Lower leg skin (tissue), 4 donors: ENCODE measurements at regions not wholly inside any gene's neighbourhood (a gene's known extent, or its start where the extent isn't known, plus 50 kb on each side); places are given as distances from the start of the nearest gene placed in this dataset.

ENCODE experiments used
- DNase-seq, 2 donors: peaks; one replicate each; pipeline ENCODE4 v3.0.0-alpha.2; 2019; ENCODE audit warnings: low spot score in 2 of 2
- H3K4me3 ChIP-seq: fragments of 200-600 bp; sonication (generic); 2 replicates; pipeline ENCODE4 v1.5.1; 2017; ENCODE audit warnings: mild to moderate bottlenecking, low read depth; ENCODE audit not compliant: poor library complexity, severe bottlenecking
- CTCF ChIP-seq, 3 donors: fragments of 450-650 bp; IDR thresholded peaks; one replicate each; pipeline ENCODE4 v1.5.1; 2016; ENCODE audit warnings: antibody characterized with exemption in 3 of 3, mild to moderate bottlenecking in 3 of 3, moderate library complexity in 2 of 3
- POLR2A ChIP-seq, 2 donors: fragments of 450-650 bp; IDR thresholded peaks; one replicate each; pipeline ENCODE4 v1.6.1; 2016 to 2017; ENCODE audit warnings: antibody characterized with exemption in 2 of 2, mild to moderate bottlenecking in 1 of 2, moderate library complexity in 1 of 2
- WGBS, 2 donors: methylation state at CpG; one replicate each; pipeline ENCODE4 v1.1.5; 2018; 5-methylcytosine and 5-hydroxymethylcytosine counted together
- intact Hi-C: fragments of 100-400 bp; cut with DNase I; formaldehyde crosslinking; loops from one replicate; pipeline ENCODE4 v1.15.0; 2023; ENCODE audit warnings: low total_unique reads

- no peak for DNase-seq
- TF ChIP-seq CTCF (IDR thresholded peaks at IDR 0.05) (no peak), POLR2A (IDR thresholded peaks at IDR 0.05) (no peak)
- no peak overlapping the region for H3K4me3 ChIP-seq
- intact Hi-C loops, result no loop called here
- WGBS, 2 donors, result 54 to 57% methylated on average over 4 of the region's 4 CpGs
Observed at GRCh38 chr10:10078446-10078845, 939.2 kb upstream of the CELF2 start.

GRCh38 chr10:10092581-10092980 lies 925.1 kb upstream of the CELF2 start:
- peak; percentile 76 to 94 for DNase-seq
- intact Hi-C loops, result no loop called here
- WGBS, 2 donors, result 17 to 25% methylated on average over 6 of the region's 6 CpGs
- H3K4me3 ChIP-seq, result no peak overlapping the region
- TF ChIP-seq CTCF (IDR thresholded peaks at IDR 0.05) (no peak), POLR2A (IDR thresholded peaks at IDR 0.05) (no peak)

GRCh38 chr10:10093021-10093420 lies 924.7 kb upstream of the CELF2 start:
- DNase-seq, result no peak
- TF ChIP-seq CTCF (IDR thresholded peaks at IDR 0.05) (no peak), POLR2A (IDR thresholded peaks at IDR 0.05) (no peak)
- intact Hi-C loops, result no loop called here
- 51 to 53% methylated on average over 3 of the region's 3 CpGs for WGBS, 2 donors
- no peak overlapping the region for H3K4me3 ChIP-seq

GRCh38 chr10:10094691-10095090 lies 923.0 kb upstream of the CELF2 start:
- DNase-seq, result no peak
- 22 to 29% methylated on average over 5 of the region's 5 CpGs for WGBS, 2 donors
- intact Hi-C loops, result no loop called here
- no peak overlapping the region for H3K4me3 ChIP-seq
- TF ChIP-seq POLR2A (IDR thresholded peaks at IDR 0.05) (no peak), CTCF (IDR thresholded peaks at IDR 0.05) (no peak)

GRCh38 chr10:10096296-10096695 lies 921.4 kb upstream of the CELF2 start:
- no peak for DNase-seq
- intact Hi-C loops, result no loop called here
- no peak for TF ChIP-seq POLR2A (IDR thresholded peaks at IDR 0.05)
- TF ChIP-seq CTCF (IDR thresholded peaks at IDR 0.05), result no peak
- H3K4me3 ChIP-seq, result no peak overlapping the region

- no peak overlapping the region for H3K4me3 ChIP-seq
- DNase-seq, result no peak
- WGBS, 2 donors, result 84 to 89% methylated on average over 3 of the region's 3 CpGs
- intact Hi-C loops, result no loop called here
- TF ChIP-seq CTCF (IDR thresholded peaks at IDR 0.05) (no peak), POLR2A (IDR thresholded peaks at IDR 0.05) (no peak)
Observed at GRCh38 chr10:10096898-10097297, 920.8 kb upstream of the CELF2 start.
